Astrocyte (in vitro differentiated cells and primary cell): ENCODE measurements at regions not wholly inside any gene's neighbourhood (a gene's known extent, or its start where the extent isn't known, plus 50 kb on each side); places are given as distances from the start of the nearest gene placed in this dataset.

Experiments
- DNase-seq: peaks from one replicate; pipeline ENCODE4 v3.0.0-alpha.2; 2010; ENCODE audit warnings: low read depth
- FAIRE-seq: peaks from 2 replicates; lab custom pipeline; 2011; peaks lifted over from hg19 to GRCh38; lab: Jason Lieb, UNC
- H2AFZ ChIP-seq: 2 replicates; pipeline ENCODE4 v1.6.0; 2012; ENCODE audit warnings: low read depth, low read length, inconsistent platforms
- H3K27ac ChIP-seq: 2 replicates; pipeline ENCODE4 v1.5.1; 2011; ENCODE audit warnings: low read depth, low read length, inconsistent platforms
- H3K27me3 ChIP-seq: 2 replicates; pipeline ENCODE4 v1.6.0; 2011; ENCODE audit warnings: low read length, inconsistent platforms; ENCODE audit not compliant: insufficient read depth
- H3K36me3 ChIP-seq: 2 replicates; pipeline ENCODE4 v1.5.1; 2011; ENCODE audit warnings: low read length, inconsistent platforms; ENCODE audit not compliant: insufficient read depth
- H3K4me1 ChIP-seq: 2 replicates; pipeline ENCODE4 v1.5.1; 2011; ENCODE audit warnings: low read length, inconsistent platforms; ENCODE audit not compliant: insufficient read depth
- H3K4me2 ChIP-seq: 2 replicates; pipeline ENCODE4 v1.6.0; 2012; ENCODE audit warnings: low read length, inconsistent platforms
- H3K4me3 ChIP-seq: 2 replicates; pipeline ENCODE4 v1.5.1; 2011; ENCODE audit warnings: low read depth, mild to moderate bottlenecking, low read length, inconsistent platforms; ENCODE audit not compliant: insufficient read depth
- H3K79me2 ChIP-seq: 2 replicates; pipeline ENCODE4 v1.6.0; 2012; ENCODE audit warnings: mild to moderate bottlenecking, low read length, inconsistent platforms; ENCODE audit not compliant: insufficient read depth
- H3K9ac ChIP-seq: 2 replicates; pipeline ENCODE4 v1.6.0; 2012; ENCODE audit warnings: mild to moderate bottlenecking, low read length, inconsistent platforms
- H3K9me3 ChIP-seq: 2 replicates; pipeline ENCODE4 v1.5.1; 2012; ENCODE audit warnings: low read depth, mild to moderate bottlenecking, low read length, inconsistent platforms; ENCODE audit not compliant: insufficient read depth
- H4K20me1 ChIP-seq: 2 replicates; pipeline ENCODE4 v1.6.0; 2012; ENCODE audit warnings: low read length, inconsistent platforms; ENCODE audit not compliant: insufficient read depth
- H3K27ac Mint-ChIP-seq: one replicate; pipeline ENCODE4 v1.8.0; 2021; ENCODE audit warnings: mild to moderate bottlenecking, mixed read lengths; ENCODE audit not compliant: unreplicated experiment
- H3K27me3 Mint-ChIP-seq: one replicate; pipeline ENCODE4 v1.8.0; 2021; ENCODE audit warnings: low read depth, mixed read lengths; ENCODE audit not compliant: unreplicated experiment
- H3K36me3 Mint-ChIP-seq: one replicate; pipeline ENCODE4 v1.8.0; 2021; ENCODE audit warnings: low read depth, mixed read lengths; ENCODE audit not compliant: unreplicated experiment
- H3K4me1 Mint-ChIP-seq: one replicate; pipeline ENCODE4 v1.8.0; 2021; ENCODE audit warnings: low read depth, mixed read lengths; ENCODE audit not compliant: unreplicated experiment
- H3K4me3 Mint-ChIP-seq: one replicate; pipeline ENCODE4 v1.8.0; 2021; ENCODE audit warnings: mild to moderate bottlenecking, moderate library complexity, mixed read lengths; ENCODE audit not compliant: unreplicated experiment
- H3K9me3 Mint-ChIP-seq: one replicate; pipeline ENCODE4 v1.8.0; 2021; ENCODE audit warnings: mild to moderate bottlenecking, mixed read lengths; ENCODE audit not compliant: unreplicated experiment
- CTCF ChIP-seq: IDR thresholded peaks from 2 replicates; pipeline ENCODE4 v1.5.1; 2011; ENCODE audit warnings: low read depth, mild to moderate bottlenecking, inconsistent platforms, low read length, moderate library complexity; ENCODE audit not compliant: insufficient read depth
- EZH2 ChIP-seq: IDR thresholded peaks from 2 replicates; pipeline ENCODE4 v1.6.1; 2012; ENCODE audit warnings: mild to moderate bottlenecking, low read length, inconsistent platforms; ENCODE audit not compliant: insufficient read depth

GRCh38 chr9:81474125-81474524, 215.2 kb downstream of the TLE1 start:
- no peak overlapping the region for H3K27ac Mint-ChIP-seq
- FAIRE-seq = no peak

GRCh38 chr9:81473708-81474107, 215.6 kb downstream of the TLE1 start:
- Mint-ChIP-seq H3K4me3 (no peak overlapping the region), H3K9me3 (no peaks in the 10 kb centered on the region), H3K27me3 (no peaks in the 10 kb centered on the region), H3K36me3 (no peaks in the 10 kb centered on the region), H3K4me1 (peaks cover 8% of the 10 kb centered on the region), H3K27ac (no peak overlapping the region)
- Histone ChIP-seq H4K20me1 (no peaks in the 10 kb centered on the region), H3K4me3 (no peak overlapping the region), H3K27me3 (no peaks in the 10 kb centered on the region), H3K27ac (no peak overlapping the region), H3K79me2 (no peaks in the 10 kb centered on the region), H3K4me1 (no peaks in the 10 kb centered on the region), H3K9me3 (no peaks in the 10 kb centered on the region), H3K4me2 (no peak overlapping the region), H3K36me3 (no peaks in the 10 kb centered on the region), H3K9ac (no peak overlapping the region), H2AFZ (no peak overlapping the region)
- DNase-seq (no peak), FAIRE-seq (no peak)
- no peak for TF ChIP-seq CTCF
- no peak for TF ChIP-seq EZH2

More at GRCh38 chr9:81474125-81474524, 215.2 kb downstream of the TLE1 start:
- Mint-ChIP-seq H3K9me3 (no peaks in the 10 kb centered on the region), H3K36me3 (no peaks in the 10 kb centered on the region), H3K4me3 (no peak overlapping the region), H3K4me1 (peaks cover 8% of the 10 kb centered on the region), H3K27me3 (no peaks in the 10 kb centered on the region)
- H3K27me3 ChIP-seq = no peaks in the 10 kb centered on the region
- no peaks in the 10 kb centered on the region for H4K20me1 ChIP-seq
- H3K36me3 ChIP-seq = no peaks in the 10 kb centered on the region
- no peak overlapping the region for H3K9ac ChIP-seq
- DNase-seq = no peak
- H3K4me3 ChIP-seq = no peak overlapping the region
- no peak overlapping the region for H2AFZ ChIP-seq
- H3K9me3 ChIP-seq = no peaks in the 10 kb centered on the region
- H3K79me2 ChIP-seq = no peaks in the 10 kb centered on the region
- TF ChIP-seq CTCF (no peak), EZH2 (no peak)
- no peak overlapping the region for H3K27ac ChIP-seq
- H3K4me2 ChIP-seq = no peak overlapping the region
- H3K4me1 ChIP-seq = no peaks in the 10 kb centered on the region

- H3K4me3 Mint-ChIP-seq = no peak overlapping the region
- no peak overlapping the region for H3K27ac Mint-ChIP-seq
- H3K36me3 Mint-ChIP-seq = no peaks in the 10 kb centered on the region
- Histone ChIP-seq H3K4me2 (no peak overlapping the region), H4K20me1 (no peaks in the 10 kb centered on the region), H3K27ac (no peak overlapping the region), H3K4me1 (no peaks in the 10 kb centered on the region), H2AFZ (no peak overlapping the region), H3K9me3 (no peaks in the 10 kb centered on the region), H3K36me3 (no peaks in the 10 kb centered on the region), H3K27me3 (no peaks in the 10 kb centered on the region), H3K9ac (no peak overlapping the region), H3K79me2 (no peaks in the 10 kb centered on the region), H3K4me3 (no peak overlapping the region)
- no peaks in the 10 kb centered on the region for H3K9me3 Mint-ChIP-seq
- no peak for FAIRE-seq
- no peak for TF ChIP-seq CTCF
- TF ChIP-seq EZH2 = no peak
- H3K27me3 Mint-ChIP-seq = no peaks in the 10 kb centered on the region
- peaks cover 8% of the 10 kb centered on the region for H3K4me1 Mint-ChIP-seq
- no peak for DNase-seq
These were observed 216.1 kb downstream of the TLE1 start for GRCh38 chr9:81473206-81473605.
